ENCODE measurements at regions not wholly inside any gene's neighbourhood (a gene's known extent, or its start where the extent isn't known, plus 50 kb on each side); places are given as distances from the start of the nearest gene placed in this dataset.

DNA sequence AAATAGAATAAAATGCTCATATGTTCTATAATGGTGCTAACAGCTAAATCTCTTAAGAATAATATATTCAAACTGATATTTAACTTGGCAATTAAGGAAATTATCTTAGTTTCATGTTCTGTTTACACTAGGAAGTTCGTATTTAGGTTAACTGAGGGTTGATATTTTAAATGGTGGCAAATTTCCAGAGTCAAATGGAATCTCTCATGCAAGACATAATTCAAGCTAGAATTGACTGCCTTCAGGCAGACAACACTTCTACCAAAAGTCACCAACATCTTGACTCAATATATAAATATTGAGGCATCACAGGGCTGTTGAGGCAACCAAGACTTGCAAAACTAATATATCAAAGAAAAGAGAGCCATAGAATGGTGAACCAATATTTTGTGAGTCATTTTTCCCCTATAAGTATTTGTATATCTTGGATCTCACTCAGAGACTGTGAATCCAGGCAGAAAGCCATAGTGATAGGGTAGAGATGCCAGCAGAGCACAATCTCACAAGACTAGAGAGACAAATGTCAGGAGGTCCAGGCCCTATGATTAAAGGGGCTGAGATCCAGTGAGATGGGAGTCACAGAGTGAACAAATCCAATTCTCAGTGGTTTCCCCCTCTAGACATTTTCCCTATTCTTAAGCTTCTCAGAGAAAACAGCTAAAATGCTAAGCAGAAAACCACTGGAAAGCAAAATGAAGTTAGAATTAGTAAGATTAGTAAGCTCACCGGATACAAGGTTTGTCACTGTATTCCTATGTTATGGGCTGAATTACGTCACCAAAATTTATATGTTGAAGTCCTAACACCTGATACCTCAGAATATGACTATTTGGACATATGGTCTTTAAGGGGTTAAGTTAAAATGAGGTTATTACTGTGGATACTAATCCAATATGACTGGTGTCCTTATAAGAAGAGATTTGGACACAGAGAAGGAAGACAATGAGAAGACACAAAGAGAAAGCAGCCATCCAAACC is 358.2 kb upstream of the UBE2E3 start:
- TF ChIP-seq CTCF (IDR thresholded peaks at IDR 0.05) (no peak), POLR2A (IDR thresholded peaks at IDR 0.05) (no peak)
